Ovary (tissue), 7 donors: ENCODE measurements at regions not wholly inside any gene's neighbourhood (a gene's known extent, or its start where the extent isn't known, plus 50 kb on each side); places are given as distances from the start of the nearest gene placed in this dataset.

Source experiments
- DNase-seq, 5 donors: peaks; one replicate each; pipeline ENCODE4 v3.0.0-alpha.2; 2019 to 2020
- H3K27ac ChIP-seq, 2 donors: fragments of 200-600 bp; one replicate each; pipeline versions ENCODE4 v1.5.1 to v1.8.0; 2019 to 2022
- H3K27me3 ChIP-seq: fragments of 200-600 bp; one replicate; pipeline ENCODE4 v1.8.0; 2022
- H3K36me3 ChIP-seq: fragments of 200-600 bp; sonication (generic); one replicate; pipeline ENCODE4 v1.5.1; 2019
- H3K4me1 ChIP-seq: one replicate; pipeline ENCODE4 v1.8.1; 2013; ENCODE audit warnings: mild to moderate bottlenecking, moderate library complexity; ENCODE audit not compliant: insufficient read depth
- H3K4me3 ChIP-seq: fragments of 200-600 bp; sonication (generic); one replicate; pipeline ENCODE4 v1.5.1; 2017
- H3K9me3 ChIP-seq, 2 donors: fragments of 200-600 bp in 1 of 2; sonication (generic) in 1 of 2; one replicate each; pipeline versions ENCODE4 v1.5.1 to v1.8.1; 2013 to 2019; ENCODE audit warnings: mild to moderate bottlenecking in 1 of 2, moderate library complexity in 1 of 2
- CTCF ChIP-seq, 3 donors: fragments of 450-650 bp in 2 of 3; fragments of 200-600 bp in 1 of 3; IDR thresholded peaks; one replicate each; pipeline versions ENCODE4 v1.5.1 to v1.8.0; 2016 to 2022; ENCODE audit warnings: antibody characterized with exemption in 3 of 3, mild to moderate bottlenecking in 1 of 3
- EP300 ChIP-seq: sonication (generic); formaldehyde crosslinking; IDR thresholded peaks from one replicate; pipeline ENCODE4 v1.6.1; 2017; ENCODE audit warnings: antibody characterized with exemption
- POLR2A ChIP-seq: fragments of 450-650 bp; IDR thresholded peaks from one replicate; pipeline ENCODE4 v1.6.1; 2017; ENCODE audit warnings: antibody characterized with exemption, mild to moderate bottlenecking, moderate library complexity
- WGBS, 3 donors: extraction: QIAGEN DNeasy Blood & Tissue Kit in 1 of 3; methylation state at CpG; one replicate each; pipeline versions ENCODE4 v1.1.5 to v1.1.7; 2013 to 2017; 5-methylcytosine and 5-hydroxymethylcytosine counted together
- intact Hi-C, 4 donors: fragments of 100-400 bp; cut with DNase I; formaldehyde crosslinking; loops; one replicate each; pipeline versions ENCODE4 v1.11.0 to v1.15.1; 2022 to 2023
- donor health status: DM: no; HTN: no; CAD: no; lungs with moderate emphysema.
- donor health status: DM: no; HTN: no; CAD: no.
- donor health status: Bipolar disorder and iron deficiency.
- donor health status: DM: no; HTN: no; CAD: no.
- donor health status: DM: yes; HTN: yes; CAD: no.

GRCh38 chr14:101237252-101237616 is 324.1 kb upstream of the DIO3 start:
- TF ChIP-seq CTCF (IDR thresholded peaks at IDR 0.05) = no peak
- TF ChIP-seq POLR2A = no peak
- no peak for TF ChIP-seq EP300
- H3K27me3 ChIP-seq = no peaks in the 10 kb centered on the region
- no peaks in the 10 kb centered on the region for H3K9me3 ChIP-seq
- 82 to 91% (median 83%) methylated on average over 9 of the region's 9 CpGs for WGBS, 3 donors
- no peaks in the 10 kb centered on the region for H3K4me1 ChIP-seq
- H3K27ac ChIP-seq = no peak overlapping the region
- no peaks in the 10 kb centered on the region for H3K36me3 ChIP-seq
- no peak for DNase-seq
- H3K4me3 ChIP-seq = no peak overlapping the region
- intact Hi-C loops = no loop called here

- DNase-seq = no peak
- TF ChIP-seq CTCF (IDR thresholded peaks at IDR 0.05) (no peak), POLR2A (no peak)
- Histone ChIP-seq H3K36me3 (no peaks in the 10 kb centered on the region), H3K9me3 (no peaks in the 10 kb centered on the region), H3K4me3 (no peak overlapping the region), H3K27me3 (no peaks in the 10 kb centered on the region), H3K27ac (no peak overlapping the region), H3K4me1 (no peaks in the 10 kb centered on the region)
- intact Hi-C loops = no loop called here
- WGBS, 3 donors = 55 to 77% (median 68%) methylated on average over 9 of the region's 9 CpGs
These were observed 322.2 kb upstream of the DIO3 start for GRCh38 chr14:101239065-101239464.

- TF ChIP-seq CTCF (IDR thresholded peaks at IDR 0.05) (no peak), EP300 (no peak), POLR2A (no peak)
- intact Hi-C loops = no loop called here
- Histone ChIP-seq H3K4me3 (no peak overlapping the region), H3K27me3 (no peaks in the 10 kb centered on the region), H3K9me3 (no peaks in the 10 kb centered on the region), H3K36me3 (no peaks in the 10 kb centered on the region), H3K4me1 (no peaks in the 10 kb centered on the region), H3K27ac (no peak overlapping the region)
- DNase-seq = no peak
- WGBS, 3 donors = 80 to 98% (median 88%) methylated on average over 2 of the region's 2 CpGs
These were observed 320.1 kb upstream of the DIO3 start for GRCh38 chr14:101241147-101241546.

- Histone ChIP-seq H3K36me3 (no peaks in the 10 kb centered on the region), H3K4me1 (no peaks in the 10 kb centered on the region), H3K27ac (no peak overlapping the region), H3K9me3 (no peaks in the 10 kb centered on the region), H3K27me3 (no peaks in the 10 kb centered on the region), H3K4me3 (no peak overlapping the region)
- DNase-seq = no peak
- TF ChIP-seq POLR2A (no peak), EP300 (no peak), CTCF (IDR thresholded peaks at IDR 0.05) (no peak)
- WGBS, 3 donors = 79 to 80% (median 79%) methylated on average over 10 of the region's 10 CpGs
- intact Hi-C loops = no loop called here
These were observed 319.5 kb upstream of the DIO3 start for GRCh38 chr14:101241807-101242278.
